ENCODE measurements at regions not wholly inside any gene's neighbourhood (a gene's known extent, or its start where the extent isn't known, plus 50 kb on each side); places are given as distances from the start of the nearest gene placed in this dataset.

- no peak for DNase-seq (ENCODE audit: low read depth in 3 of 3)
These were observed 128.2 kb upstream of the DLX2 start for GRCh38 chr2:172230889-172231401.

- DNase-seq (ENCODE audit: low read depth in 3 of 3), result no peak
These were observed 128.8 kb upstream of the DLX2 start for GRCh38 chr2:172231508-172231907.

GRCh38 chr2:172232708-172233396 is 130.2 kb upstream of the DLX2 start:
- DNase-seq (ENCODE audit: low read depth in 3 of 3), result no peak

- no peak for DNase-seq (ENCODE audit: low read depth in 3 of 3)
These were observed 131.5 kb upstream of the DLX2 start for GRCh38 chr2:172233987-172234715.

GRCh38 chr2:172234716-172235691 is 132.3 kb upstream of the DLX2 start:
- DNase-seq (ENCODE audit: low read depth in 3 of 3), result peak in 1 of 3 experiments; percentile 7

- DNase-seq (ENCODE audit: low read depth in 3 of 3), result no peak
These were observed 137.4 kb upstream of the DLX2 start for GRCh38 chr2:172239944-172240590.

GRCh38 chr2:172241222-172241621 is 138.5 kb upstream of the DLX2 start:
- no peak for DNase-seq (ENCODE audit: low read depth in 3 of 3)

GRCh38 chr2:172242471-172242870 is 139.8 kb upstream of the DLX2 start:
- DNase-seq (ENCODE audit: low read depth in 3 of 3), result no peak

GRCh38 chr2:172242961-172243360 is 140.3 kb upstream of the DLX2 start:
- no peak for DNase-seq (ENCODE audit: low read depth in 3 of 3)

- DNase-seq (ENCODE audit: low read depth in 3 of 3), result no peak
These were observed 141.9 kb upstream of the DLX2 start for GRCh38 chr2:172244419-172245130.

GRCh38 chr2:172246649-172247048 is 143.9 kb upstream of the DLX2 start:
- DNase-seq (ENCODE audit: low read depth in 3 of 3), result no peak

- DNase-seq (ENCODE audit: low read depth in 3 of 3), result no peak
These were observed 144.5 kb upstream of the DLX2 start for GRCh38 chr2:172247203-172247602.

GRCh38 chr2:172248381-172248780 is 145.7 kb upstream of the DLX2 start:
- no peak for DNase-seq (ENCODE audit: low read depth in 3 of 3)

- no peak for DNase-seq (ENCODE audit: low read depth in 3 of 3)
These were observed 146.1 kb upstream of the DLX2 start for GRCh38 chr2:172248785-172249187.

GRCh38 chr2:172249334-172249733 is 146.6 kb upstream of the DLX2 start:
- DNase-seq (ENCODE audit: low read depth in 3 of 3), result no peak

- no peak for DNase-seq (ENCODE audit: low read depth in 3 of 3)
These were observed 147.3 kb upstream of the DLX2 start for GRCh38 chr2:172249986-172250385.

- DNase-seq (ENCODE audit: low read depth in 3 of 3), result no peak
These were observed 148.5 kb upstream of the DLX2 start for GRCh38 chr2:172251231-172251630.

GRCh38 chr2:172252154-172252553 is 149.5 kb upstream of the DLX2 start:
- DNase-seq (ENCODE audit: low read depth in 3 of 3), result no peak

- DNase-seq (ENCODE audit: low read depth in 3 of 3), result peak; percentile 29 to 54 (median 39)
These were observed 150.7 kb upstream of the DLX2 start for GRCh38 chr2:172253190-172254052.

GRCh38 chr2:172256886-172257285 is 154.2 kb upstream of the DLX2 start:
- no peak for DNase-seq (ENCODE audit: low read depth in 3 of 3)

All from stimulated activated CD4-positive, alpha-beta T cell treated with anti-CD3 and anti-CD28 coated beads, TNF-alpha, amount 100 ng/mL, for 24 hours (primary cell).